DMS79 (cell line): ENCODE measurements at regions not wholly inside any gene's neighbourhood (a gene's known extent, or its start where the extent isn't known, plus 50 kb on each side); places are given as distances from the start of the nearest gene placed in this dataset.

Experiments used
- DNase-seq: peaks from one replicate; lab custom pipeline; 2025; lab: John Stamatoyannopoulos, UW

- DNase-seq: no peak
These were observed 187.1 kb upstream of the SPEF2 start for GRCh38 chr5:35430381-35431162.

- DNase-seq: no peak
These were observed 189.9 kb upstream of the PRLR start for GRCh38 chr5:35420200-35420599.

GRCh38 chr5:35417040-35417439 lies 186.8 kb upstream of the PRLR start:
- DNase-seq: no peak

- DNase-seq: no peak
These were observed 186.1 kb upstream of the PRLR start for GRCh38 chr5:35416217-35416988.

GRCh38 chr5:35415309-35415708 lies 185.0 kb upstream of the PRLR start:
- no peak for DNase-seq

GRCh38 chr5:35409361-35409760 lies 179.1 kb upstream of the PRLR start:
- DNase-seq: no peak

- no peak for DNase-seq
These were observed 177.9 kb upstream of the PRLR start for GRCh38 chr5:35408146-35408545.

GRCh38 chr5:35407697-35408096 lies 177.4 kb upstream of the PRLR start:
- no peak for DNase-seq

GRCh38 chr5:35405938-35406337 lies 175.7 kb upstream of the PRLR start:
- DNase-seq: no peak

GRCh38 chr5:35404701-35405100 lies 174.4 kb upstream of the PRLR start:
- DNase-seq: no peak

- DNase-seq: no peak
These were observed 163.6 kb upstream of the PRLR start for GRCh38 chr5:35393901-35394300.

GRCh38 chr5:35384658-35385057 lies 154.4 kb upstream of the PRLR start:
- no peak for DNase-seq

GRCh38 chr5:35383041-35383440 lies 152.8 kb upstream of the PRLR start:
- no peak for DNase-seq

GRCh38 chr5:35377653-35378052 lies 147.4 kb upstream of the PRLR start:
- no peak for DNase-seq

GRCh38 chr5:35374584-35374983 lies 144.3 kb upstream of the PRLR start:
- DNase-seq: no peak

- DNase-seq: no peak
These were observed 143.0 kb upstream of the PRLR start for GRCh38 chr5:35373249-35373648.

GRCh38 chr5:35372482-35372881 lies 142.2 kb upstream of the PRLR start:
- DNase-seq: no peak

- no peak for DNase-seq
These were observed 141.7 kb upstream of the PRLR start for GRCh38 chr5:35371951-35372426.

- no peak for DNase-seq
These were observed 140.6 kb upstream of the PRLR start for GRCh38 chr5:35370871-35371270.

GRCh38 chr5:35369965-35370790 lies 139.9 kb upstream of the PRLR start:
- DNase-seq: no peak

- no peak for DNase-seq
These were observed 137.2 kb upstream of the PRLR start for GRCh38 chr5:35367526-35367925.

- DNase-seq: no peak
These were observed 135.5 kb upstream of the PRLR start for GRCh38 chr5:35365758-35366157.
